Activated CD4-positive, CD25-positive, alpha-beta regulatory T cell treated with anti-CD3 and anti-CD28 coated beads, Interleukin-2, amount 50 U/mL, for 24 hours (primary cell): ENCODE measurements at regions not wholly inside any gene's neighbourhood (a gene's known extent, or its start where the extent isn't known, plus 50 kb on each side); places are given as distances from the start of the nearest gene placed in this dataset.
A peak's percentile ranks its signal among the peaks of the same experiment; 100 is the strongest.
"Not testable (repeated sequence)": the region's sequence is repeated elsewhere in the genome, so short reads cannot be mapped to it uniquely, and the experiment has no call there.

Source experiments
- ATAC-seq, 2 donors: fragments of 150-1000 bp; cut with Tn5 transposase; one replicate each; pipeline ENCODE4 v1.10.0; 2021; ENCODE audit warnings: mild to moderate bottlenecking in 1 of 2, moderate library complexity in 1 of 2

GRCh38 chr16:29126616-29127015 lies 141.8 kb downstream of the LAT start:
- ATAC-seq = no peak

GRCh38 chr16:29126057-29126494 lies 141.2 kb downstream of the LAT start:
- no peak for ATAC-seq

GRCh38 chr16:29124828-29125227 lies 140.0 kb downstream of the LAT start:
- ATAC-seq = no peak

- ATAC-seq = not testable (repeated sequence)
Observed at GRCh38 chr16:29124162-29124561, 139.3 kb downstream of the LAT start.

GRCh38 chr16:29120680-29121079 lies 135.8 kb downstream of the LAT start:
- not testable (repeated sequence) for ATAC-seq

GRCh38 chr16:29118301-29118957 lies 133.6 kb downstream of the LAT start:
- ATAC-seq = peak; percentile 34 to 44

GRCh38 chr16:29117631-29118030 lies 132.8 kb downstream of the LAT start:
- no peak for ATAC-seq

GRCh38 chr16:29116980-29117379 lies 132.1 kb downstream of the LAT start:
- no peak for ATAC-seq

- ATAC-seq = not testable (repeated sequence)
Observed at GRCh38 chr16:29116207-29116606, 131.4 kb downstream of the LAT start.

GRCh38 chr16:29115802-29116141 lies 130.9 kb downstream of the LAT start:
- ATAC-seq = peak; percentile 85 to 89

GRCh38 chr16:29114989-29115801 lies 130.3 kb downstream of the LAT start:
- ATAC-seq = peak; percentile 71 to 74

- no peak for ATAC-seq
Observed at GRCh38 chr16:29114574-29114973, 129.7 kb downstream of the LAT start.

- ATAC-seq = not testable (repeated sequence)
Observed at GRCh38 chr16:29113446-29113845, 128.6 kb downstream of the LAT start.

- ATAC-seq = no peak
Observed at GRCh38 chr16:29112755-29113347, 128.0 kb downstream of the LAT start.

GRCh38 chr16:29111901-29112680 lies 127.2 kb downstream of the LAT start:
- peak in 1 of 2 donors; percentile 4 for ATAC-seq

GRCh38 chr16:29111421-29111820 lies 126.6 kb downstream of the LAT start:
- ATAC-seq = no peak

- ATAC-seq = not testable (repeated sequence)
Observed at GRCh38 chr16:29108625-29109169, 123.8 kb downstream of the LAT start.

- ATAC-seq = no peak
Observed at GRCh38 chr16:29107299-29107698, 122.4 kb downstream of the LAT start.

- not testable (repeated sequence) for ATAC-seq
Observed at GRCh38 chr16:29106259-29106908, 121.5 kb downstream of the LAT start.

GRCh38 chr16:29104600-29104999 lies 119.7 kb downstream of the LAT start:
- not testable (repeated sequence) for ATAC-seq

- ATAC-seq = not testable (repeated sequence)
Observed at GRCh38 chr16:29097965-29098364, 113.1 kb downstream of the LAT start.
